Activated CD4-positive, alpha-beta T cell treated with anti-CD3 and anti-CD28 coated beads, Interleukin-2, amount 50 U/mL, for 1 hour (primary cell): ENCODE measurements at regions not wholly inside any gene's neighbourhood (a gene's known extent, or its start where the extent isn't known, plus 50 kb on each side); places are given as distances from the start of the nearest gene placed in this dataset.
"Not testable (repeated sequence)": the region's sequence is repeated elsewhere in the genome, so short reads cannot be mapped to it uniquely, and the experiment has no call there.

Source experiments
- DNase-seq: peaks from one replicate; pipeline ENCODE4 v3.0.0-alpha.2; 2020

DNA sequence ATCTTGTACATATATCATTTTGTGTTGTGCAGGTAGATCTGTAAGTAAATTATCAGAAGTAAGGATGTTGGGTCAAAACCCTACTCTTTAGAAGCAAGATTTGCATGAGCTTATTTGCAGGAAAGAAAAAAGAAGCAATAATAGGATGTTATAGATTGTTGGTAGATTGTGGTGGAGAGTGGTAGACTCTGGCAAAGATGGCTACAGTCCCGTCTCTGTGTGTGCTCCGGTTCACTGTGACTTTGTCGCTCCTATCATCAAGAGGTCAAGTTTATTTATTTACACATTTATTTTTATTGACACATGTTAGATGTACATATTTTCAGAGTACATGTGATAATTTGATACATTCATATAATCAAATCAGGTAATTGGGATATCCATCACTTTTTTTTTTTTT, 81.0 kb upstream of the NDUFV2 start:
- no peak for DNase-seq

DNA sequence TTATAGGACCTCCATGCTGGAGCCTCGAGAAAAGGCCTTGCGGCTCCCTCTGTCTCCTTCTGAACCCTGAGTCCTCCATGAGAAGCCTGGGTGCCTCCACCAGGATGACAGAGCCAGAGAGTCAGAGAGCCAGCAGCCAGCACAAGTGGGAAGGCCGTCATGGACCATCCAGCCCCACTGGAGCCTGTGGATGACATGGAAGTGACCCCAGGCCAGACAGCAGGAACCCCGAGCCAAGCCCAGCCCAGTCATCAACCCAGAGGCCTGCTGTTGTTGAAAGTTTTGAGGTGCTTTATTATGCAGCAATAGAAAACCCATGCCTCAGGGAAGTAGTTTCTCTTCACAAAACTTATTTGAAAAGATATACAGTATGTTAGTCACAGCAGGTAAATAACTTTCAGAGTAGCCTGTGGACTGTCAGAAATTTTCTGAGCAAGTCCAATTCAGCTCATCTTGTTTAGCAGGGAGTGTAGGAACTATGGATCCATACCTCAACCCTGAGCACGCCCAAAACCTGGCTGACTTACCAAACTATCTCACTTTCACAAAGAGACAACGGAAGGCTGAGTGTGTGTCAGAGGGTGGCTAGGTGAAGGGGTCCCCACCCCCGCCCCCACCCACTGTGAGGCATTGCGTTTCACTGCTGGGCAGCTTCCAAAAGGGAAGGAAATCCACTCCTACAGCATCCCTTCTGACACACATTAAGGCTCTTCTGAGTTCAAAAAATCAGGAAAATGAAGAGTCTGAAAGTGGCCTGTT, 79.9 kb upstream of the NDUFV2 start:
- DNase-seq = no peak

DNA sequence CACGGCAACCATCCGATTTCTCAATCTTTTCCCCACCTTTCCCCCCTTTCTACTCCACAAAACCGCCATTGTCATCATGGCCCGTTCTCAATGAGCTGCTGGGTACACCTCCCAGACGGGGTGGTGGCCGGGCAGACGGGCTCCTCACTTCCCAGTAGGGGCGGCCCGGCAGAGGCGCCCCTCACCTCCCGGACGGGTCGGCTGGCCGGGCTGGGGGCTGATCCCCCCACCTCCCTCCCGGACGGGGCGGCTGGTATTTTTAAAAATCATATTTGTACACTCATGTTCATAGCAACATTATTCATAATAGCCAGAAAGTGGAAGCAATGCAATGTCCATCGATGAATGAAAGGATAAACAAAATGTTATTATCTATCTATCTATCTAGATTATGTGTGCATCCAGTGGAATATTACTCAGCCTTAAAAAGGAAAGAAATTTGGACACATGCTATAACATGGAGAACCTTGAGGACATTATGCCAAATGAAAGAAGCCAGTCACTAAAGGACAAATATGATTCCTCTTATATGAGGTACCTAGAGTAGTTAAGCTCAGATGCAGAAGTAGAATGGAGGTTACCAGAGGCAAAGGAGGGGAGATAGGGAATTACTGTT, 78.4 kb upstream of the NDUFV2 start:
- DNase-seq = not testable (repeated sequence)

DNA sequence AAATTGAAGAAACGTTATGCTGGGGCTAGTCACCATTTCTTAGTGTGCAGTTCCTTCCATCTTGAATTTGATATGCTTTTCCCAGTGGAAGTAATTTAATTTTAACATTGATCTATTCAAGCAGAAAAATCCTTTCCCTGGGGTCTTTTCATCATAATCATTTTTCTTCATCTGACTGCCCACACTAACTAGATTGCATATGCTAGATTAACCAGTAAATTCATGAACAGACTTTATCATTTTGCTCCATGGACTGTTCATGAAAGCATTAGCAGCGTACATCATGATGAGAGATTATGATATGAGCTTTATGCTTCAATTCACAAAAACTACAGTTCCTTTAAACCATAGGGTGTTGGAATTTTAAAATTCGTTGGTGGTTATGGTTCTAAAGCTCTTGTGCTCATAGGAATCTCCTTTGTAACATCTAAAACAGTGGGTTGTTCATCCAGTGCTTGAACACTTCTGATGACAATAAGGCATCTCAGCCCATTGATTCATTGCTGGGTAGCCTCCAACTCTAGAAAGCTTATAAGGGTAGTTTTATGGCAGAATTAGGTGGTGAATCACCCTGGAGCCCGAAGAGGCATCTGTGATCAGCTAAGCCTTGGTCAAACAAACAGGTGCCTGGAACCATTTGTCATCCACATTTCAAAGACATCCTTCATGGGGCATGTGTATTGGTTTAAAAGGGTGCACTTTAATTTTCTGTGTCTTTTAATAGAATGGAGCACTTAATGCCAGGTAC, 77.2 kb upstream of the NDUFV2 start:
- no peak for DNase-seq

DNA sequence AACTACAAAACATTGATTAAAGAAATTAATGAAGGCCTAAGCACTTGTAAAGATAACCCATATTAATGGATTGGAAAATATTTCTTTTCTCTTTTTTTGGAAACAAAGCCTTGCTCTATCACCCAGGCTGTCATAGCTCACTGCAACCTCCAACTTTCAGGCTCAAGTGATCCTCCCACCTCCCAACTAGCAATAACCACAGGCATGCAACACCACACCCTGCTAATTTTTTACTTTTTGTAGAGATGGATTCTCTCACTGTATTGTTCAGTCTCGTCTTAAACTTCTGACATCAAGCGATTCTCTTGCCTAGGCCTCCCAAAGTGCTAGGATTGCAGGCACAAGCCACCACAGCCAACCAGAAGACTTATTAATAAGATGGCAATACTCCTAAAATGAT, 73.4 kb upstream of the NDUFV2 start:
- no peak for DNase-seq

- DNase-seq = no peak
Observed at GRCh38 chr18:9032519-9032918, 70.0 kb upstream of the NDUFV2 start.

GRCh38 chr18:9038277-9038871, 64.1 kb upstream of the NDUFV2 start:
- no peak for DNase-seq

DNA sequence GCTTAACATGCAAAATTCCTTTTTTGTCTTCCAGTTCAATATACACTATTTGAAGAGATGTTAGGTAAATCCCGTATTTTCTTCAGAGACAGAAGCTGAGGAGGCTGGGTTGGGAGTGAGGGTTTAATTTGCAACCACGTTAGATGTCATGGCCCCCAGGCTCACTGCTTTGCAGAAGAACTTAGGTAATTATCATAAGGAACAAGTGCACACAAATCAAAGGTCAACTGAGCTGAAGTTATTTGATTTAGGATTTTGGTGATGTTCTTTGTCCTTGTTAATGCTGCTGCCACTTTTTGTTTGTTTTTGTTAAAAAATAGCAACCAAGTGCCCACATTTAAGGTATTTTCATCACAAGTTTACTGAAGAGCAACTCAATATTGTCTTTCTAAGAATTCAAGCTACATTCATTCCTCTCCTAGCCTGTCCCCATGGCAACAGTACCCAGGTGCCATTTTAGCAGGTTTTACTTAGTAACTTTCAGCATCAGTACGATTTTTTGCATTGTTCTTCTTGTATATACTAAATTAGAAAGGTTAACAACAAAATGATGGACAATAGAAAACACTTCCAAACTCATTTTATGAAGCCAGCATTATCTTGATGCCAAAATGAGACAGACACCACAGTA, 62.9 kb upstream of the NDUFV2 start:
- DNase-seq = no peak

DNA sequence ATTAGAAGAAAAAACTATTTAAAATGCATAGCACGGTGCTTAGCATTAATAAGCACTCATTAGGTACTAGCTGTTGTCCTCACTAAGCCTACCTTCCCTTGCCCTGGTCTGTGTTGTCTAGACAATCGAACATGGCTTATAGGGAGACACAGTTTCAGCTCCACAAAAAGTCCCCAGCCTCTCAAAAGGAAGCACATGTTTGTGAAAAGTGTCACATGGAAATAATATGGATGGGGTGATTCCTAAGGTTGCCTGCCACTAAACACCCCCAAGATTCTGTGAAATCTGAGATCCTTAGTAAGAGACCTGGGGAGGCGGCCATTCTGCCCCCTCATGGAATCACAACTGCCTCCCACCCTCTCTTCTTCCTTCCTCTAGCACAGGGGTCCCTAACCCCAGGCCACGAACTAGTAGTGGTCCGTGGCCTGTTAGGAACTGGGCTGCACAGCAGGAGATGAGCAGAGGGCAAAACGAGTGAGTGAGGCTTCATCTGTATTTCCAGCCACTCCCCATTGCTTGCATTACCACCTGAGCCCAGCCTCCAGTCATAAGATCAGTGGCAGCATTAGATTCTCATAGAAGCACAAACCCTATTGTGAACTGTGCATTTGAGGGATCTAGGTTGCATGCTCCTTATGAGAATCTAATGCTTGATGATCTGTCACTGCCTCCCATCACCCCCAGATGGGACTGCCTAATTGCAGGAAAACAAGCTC, 59.6 kb upstream of the NDUFV2 start:
- no peak for DNase-seq

DNA sequence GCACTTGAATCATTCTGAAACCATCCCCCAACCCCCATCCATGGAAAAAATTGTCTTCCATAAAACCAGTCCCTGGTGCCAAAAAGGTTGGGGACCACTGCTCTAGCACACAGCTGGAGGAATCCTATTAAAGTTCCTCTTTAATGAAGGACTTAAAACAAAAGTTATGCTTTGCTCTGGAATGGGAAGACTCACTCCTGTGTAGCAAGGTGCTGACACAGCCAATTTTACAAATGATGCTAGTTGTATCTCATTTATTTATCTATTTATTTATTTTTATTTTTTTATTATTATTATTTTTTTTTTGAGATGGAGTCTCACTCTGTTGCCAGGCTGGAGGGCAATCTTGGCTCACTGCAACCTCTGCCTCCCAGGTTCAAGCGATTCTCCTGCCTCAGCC, 58.9 kb upstream of the NDUFV2 start:
- DNase-seq = no peak

GRCh38 chr18:9047715-9048114, 54.8 kb upstream of the NDUFV2 start:
- DNase-seq = no peak

GRCh38 chr18:9048236-9048635, 54.3 kb upstream of the NDUFV2 start:
- DNase-seq = no peak

DNA sequence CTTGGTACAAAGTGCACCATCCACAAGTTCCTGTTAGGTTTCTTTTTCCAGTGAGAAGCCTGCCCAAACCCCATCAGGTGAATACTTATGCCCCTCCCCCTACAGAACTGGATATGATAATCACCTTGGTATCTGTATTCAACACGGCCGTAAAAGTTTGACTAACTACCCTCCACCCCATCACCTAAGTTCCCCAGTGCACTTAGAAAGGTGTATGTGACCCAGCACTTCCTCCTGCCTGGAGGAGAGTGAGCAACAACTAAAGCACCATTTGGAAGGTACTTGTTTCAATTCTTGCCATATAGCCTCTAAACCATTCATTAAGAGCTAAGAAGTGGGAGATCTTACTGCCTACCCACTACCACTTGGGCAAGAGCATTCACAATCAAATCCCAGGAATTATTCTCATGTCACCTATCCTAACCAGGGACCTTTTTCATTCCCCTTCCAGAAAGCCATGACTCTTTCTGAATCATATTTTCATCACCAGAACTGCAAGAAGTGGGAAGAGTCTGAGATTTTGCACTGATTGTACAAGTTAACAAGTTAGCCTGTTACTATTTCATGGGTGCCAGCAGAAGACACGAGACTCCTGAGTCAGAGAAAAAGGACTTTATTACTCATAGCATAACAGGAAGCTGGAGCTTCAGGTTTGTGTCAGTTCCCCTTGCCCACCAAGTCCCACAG, 53.5 kb upstream of the NDUFV2 start:
- no peak for DNase-seq

- no peak for DNase-seq
Observed at GRCh38 chr18:9049495-9049809, 53.0 kb upstream of the NDUFV2 start.

GRCh38 chr18:9050628-9051284, 51.7 kb upstream of the NDUFV2 start:
- not testable (repeated sequence) for DNase-seq
